H1 (cell line): ENCODE measurements at regions not wholly inside any gene's neighbourhood (a gene's known extent, or its start where the extent isn't known, plus 50 kb on each side); places are given as distances from the start of the nearest gene placed in this dataset.

Experiments used
- CHD7 ChIP-seq: fragments of 300-600 bp; sonication (generic); IDR thresholded peaks from 2 replicates; pipeline ENCODE4 v1.7.1; 2012; ENCODE audit warnings: low read length, moderate library complexity, mild to moderate bottlenecking, inconsistent platforms; ENCODE audit not compliant: insufficient replicate concordance
- JUND ChIP-seq: IDR thresholded peaks from 2 replicates; pipeline ENCODE4 v1.6.1; 2011; ENCODE audit warnings: mild to moderate bottlenecking, improper control_type of control experiment, low read length
- TAF7 ChIP-seq: optimal IDR thresholded peaks from 2 replicates; pipeline ENCODE3; 2011; ENCODE audit warnings: low read depth, mild to moderate bottlenecking, inconsistent platforms, low read length, moderate library complexity, borderline replicate concordance

- TF ChIP-seq CHD7 = no peak
- TF ChIP-seq TAF7 = no peak
- no peak for TF ChIP-seq JUND
These were observed 165.6 kb upstream of the STARD13 start (continued) for GRCh38 chr13:33450956-33451709.
